Stimulated activated CD4-positive, alpha-beta T cell treated with anti-CD3 and anti-CD28 coated beads, Interleukin-2, amount 100 ng/mL, for 4 hours (primary cell): ENCODE measurements at regions not wholly inside any gene's neighbourhood (a gene's known extent, or its start where the extent isn't known, plus 50 kb on each side); places are given as distances from the start of the nearest gene placed in this dataset.
"Not testable (repeated sequence)": the region's sequence is repeated elsewhere in the genome, so short reads cannot be mapped to it uniquely, and the experiment has no call there.

Source experiments
- DNase-seq: peaks from one replicate; pipeline ENCODE4 v3.0.0-alpha.2; 2020; ENCODE audit warnings: low read depth

GRCh38 chr5:160479220-160479619 is 57.6 kb downstream of the PTTG1 start:
- no peak for DNase-seq

GRCh38 chr5:160479926-160480325 is 58.3 kb downstream of the PTTG1 start:
- no peak for DNase-seq

GRCh38 chr5:160480652-160481051 is 59.0 kb downstream of the PTTG1 start:
- DNase-seq = no peak

- DNase-seq = no peak
These were observed 63.0 kb downstream of the PTTG1 start for GRCh38 chr5:160484678-160485077.

GRCh38 chr5:160485364-160485969 is 63.8 kb downstream of the PTTG1 start:
- no peak for DNase-seq

GRCh38 chr5:160486573-160486972 is 64.9 kb downstream of the PTTG1 start:
- no peak for DNase-seq

- no peak for DNase-seq
These were observed 67.0 kb downstream of the PTTG1 start for GRCh38 chr5:160488394-160489325.

GRCh38 chr5:160491438-160491837 is 69.8 kb downstream of the PTTG1 start:
- no peak for DNase-seq

- DNase-seq = no peak
These were observed 70.9 kb downstream of the PTTG1 start for GRCh38 chr5:160492565-160492964.

- DNase-seq = no peak
These were observed 72.2 kb downstream of the PTTG1 start for GRCh38 chr5:160493806-160494338.

- DNase-seq = no peak
These were observed 72.8 kb downstream of the PTTG1 start for GRCh38 chr5:160494451-160494850.

GRCh38 chr5:160496334-160496733 is 74.7 kb downstream of the PTTG1 start:
- no peak for DNase-seq

- no peak for DNase-seq
These were observed 75.1 kb downstream of the PTTG1 start for GRCh38 chr5:160496784-160497183.

- DNase-seq = no peak
These were observed 76.2 kb downstream of the PTTG1 start for GRCh38 chr5:160497878-160498277.

- not testable (repeated sequence) for DNase-seq
These were observed 76.9 kb downstream of the PTTG1 start for GRCh38 chr5:160498441-160499043.

GRCh38 chr5:160500786-160501779 is 79.4 kb downstream of the PTTG1 start:
- no peak for DNase-seq

GRCh38 chr5:160504906-160505305 is 83.3 kb downstream of the PTTG1 start:
- DNase-seq = no peak

- DNase-seq = peak; percentile 47
These were observed 84.7 kb downstream of the PTTG1 start for GRCh38 chr5:160506006-160507004.

GRCh38 chr5:160507221-160507721 is 85.6 kb downstream of the PTTG1 start:
- DNase-seq = no peak

- peak; percentile 58 for DNase-seq
These were observed 87.2 kb downstream of the PTTG1 start for GRCh38 chr5:160508780-160509361.
